Anterior cingulate cortex (tissue), 58 donors: ENCODE measurements at regions not wholly inside any gene's neighbourhood (a gene's known extent, or its start where the extent isn't known, plus 50 kb on each side); places are given as distances from the start of the nearest gene placed in this dataset.

Experiments used
- DNase-seq, 58 donors: peaks; one replicate each; lab custom pipeline; 2025; lab: John Stamatoyannopoulos, UW

DNA sequence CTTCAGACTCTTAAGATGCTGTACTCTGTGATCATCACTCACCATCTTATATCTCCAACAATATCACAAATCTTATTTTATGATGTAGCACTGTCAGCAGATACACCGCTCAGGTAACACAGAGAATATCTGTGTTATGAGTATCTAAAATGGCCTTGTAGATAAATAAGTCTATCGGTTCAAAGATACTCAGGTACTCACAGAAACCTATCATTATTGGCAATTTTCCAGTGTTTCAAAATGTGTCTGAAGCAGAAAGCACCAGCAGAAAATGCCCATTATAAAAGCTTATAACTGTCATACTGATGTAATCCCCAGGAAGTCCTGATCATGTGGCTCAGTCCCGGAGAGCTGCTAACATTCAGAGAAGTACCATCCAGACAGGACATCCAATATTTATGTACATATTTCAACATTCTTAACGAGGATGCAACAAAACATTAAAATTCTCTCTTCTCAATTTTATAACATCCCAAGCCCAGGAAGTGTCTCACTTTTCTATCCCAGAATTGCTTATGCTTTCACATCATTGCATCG, 190.7 kb upstream of the LMNTD1 start:
- no peak for DNase-seq

DNA sequence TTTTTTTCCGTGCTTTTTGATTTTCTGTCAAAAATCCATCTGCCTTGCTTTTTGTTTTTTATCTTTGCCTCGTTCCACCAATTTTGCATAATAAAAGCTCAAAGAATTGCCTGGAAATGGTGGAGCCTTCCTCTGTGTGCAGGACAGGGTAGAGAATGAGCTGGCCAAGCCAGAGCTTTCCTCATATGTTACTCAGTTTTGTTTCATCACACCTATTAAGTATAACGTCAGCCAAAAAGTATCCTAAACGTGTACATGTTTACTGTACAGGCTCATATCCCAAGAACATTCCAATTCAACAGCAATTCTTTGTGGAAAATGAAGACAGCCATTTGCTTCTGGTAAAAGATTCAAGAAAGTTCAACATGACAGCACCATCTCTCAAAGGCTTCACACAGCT, 191.2 kb upstream of the LMNTD1 start:
- DNase-seq = no peak

DNA sequence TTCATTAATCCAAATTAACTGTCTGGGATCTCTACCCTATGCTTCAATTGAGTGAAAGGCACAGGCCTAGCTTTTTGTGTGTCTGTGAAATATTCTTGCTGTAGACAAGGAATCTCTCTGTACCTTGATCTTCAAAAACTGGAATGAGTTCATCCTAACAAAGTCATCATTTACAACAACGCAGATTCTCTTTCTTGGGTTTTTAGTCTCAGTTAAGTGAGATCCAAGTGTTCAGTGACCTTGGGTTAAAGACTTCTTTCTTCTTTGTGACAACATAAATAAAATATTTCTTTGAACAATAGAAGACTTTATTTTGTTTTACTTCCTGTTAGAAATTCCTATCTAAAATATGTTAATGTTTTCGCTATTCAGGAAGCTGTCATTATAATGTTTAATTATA, 192.2 kb upstream of the LMNTD1 start:
- no peak for DNase-seq

DNA sequence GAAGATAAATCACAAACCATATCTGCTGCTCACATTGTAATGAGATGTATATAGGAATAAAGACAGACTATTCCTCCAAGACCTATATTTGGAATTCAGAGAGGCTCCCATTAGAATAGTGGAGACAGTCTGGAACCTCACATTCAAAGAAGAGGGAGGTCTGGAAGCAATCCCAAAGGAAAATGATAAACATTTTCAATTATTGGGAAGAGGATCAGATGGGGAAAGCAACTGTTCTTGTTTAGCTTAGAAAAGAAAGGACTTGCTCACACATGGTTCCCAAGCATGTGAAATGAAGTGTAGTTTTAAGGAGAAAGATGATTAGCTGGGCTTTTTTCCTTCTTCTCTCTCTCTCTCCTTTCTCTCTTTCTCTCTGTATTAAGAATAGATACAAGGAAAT, 193.0 kb upstream of the LMNTD1 start:
- no peak for DNase-seq

DNA sequence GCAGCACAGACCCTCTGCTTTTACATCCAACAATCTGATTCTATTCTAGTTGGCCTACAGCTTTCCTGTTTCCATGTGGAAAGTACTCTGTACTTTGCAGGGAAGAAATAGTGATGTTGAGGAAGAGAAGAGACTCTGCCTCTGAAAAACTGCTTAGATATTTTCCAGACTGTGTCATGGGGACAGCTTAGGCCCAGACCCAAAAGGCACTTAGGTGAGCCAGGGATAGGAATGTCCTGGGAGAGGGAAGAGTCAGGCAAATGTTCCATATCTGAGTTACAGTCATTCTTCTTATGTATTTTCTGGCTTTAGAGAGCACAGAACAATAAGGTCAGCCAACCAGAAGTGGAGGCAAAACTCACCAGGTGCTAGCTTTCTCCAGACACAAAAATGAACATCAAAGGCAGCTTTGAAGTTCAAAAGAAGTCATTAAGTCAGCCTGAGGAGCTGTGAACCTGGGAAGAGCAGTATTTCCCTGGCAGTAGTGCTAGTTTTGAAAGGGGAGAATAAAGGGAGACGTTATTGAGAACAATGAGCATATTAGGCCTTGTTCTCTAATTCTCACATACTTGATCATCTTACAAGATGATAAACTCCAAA, 199.7 kb upstream of the LMNTD1 start:
- no peak for DNase-seq

DNA sequence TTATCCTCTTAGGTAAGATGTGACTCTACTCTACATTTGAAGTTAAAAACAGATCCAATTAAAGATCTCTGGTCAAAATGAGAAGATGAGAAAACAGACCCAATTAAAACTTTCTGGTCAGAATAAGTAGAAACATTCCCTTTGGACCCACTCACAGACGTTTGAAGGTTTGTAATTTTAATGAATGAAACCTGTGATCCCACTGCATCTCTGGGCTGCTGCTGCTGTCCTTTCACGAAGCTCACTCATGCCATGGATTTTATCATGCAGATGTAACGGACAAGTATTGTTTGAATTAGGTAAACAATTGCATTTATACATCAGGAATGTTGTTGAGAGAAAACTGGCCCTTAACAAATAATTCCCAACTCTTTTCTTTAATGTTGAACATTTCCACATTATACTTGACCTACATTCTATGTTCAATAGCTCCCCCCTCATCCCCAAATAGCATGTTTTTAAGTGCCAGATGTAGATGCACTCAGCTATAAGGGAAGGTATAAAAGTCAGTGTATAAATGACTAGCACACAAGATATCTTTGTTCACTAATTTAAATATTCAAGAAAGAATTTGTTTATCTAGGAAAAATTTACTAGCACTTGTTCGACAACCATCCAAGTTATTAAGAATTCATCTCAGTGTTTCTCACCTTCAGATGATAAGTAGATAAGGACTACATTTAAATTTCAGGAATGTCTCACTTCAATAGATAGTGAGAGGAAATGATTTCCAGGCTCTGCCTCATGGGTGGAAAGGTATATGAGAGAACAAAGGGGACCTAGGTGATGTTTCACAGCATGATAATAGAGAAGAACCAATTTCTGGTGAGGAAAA, 202.3 kb upstream of the LMNTD1 start:
- no peak for DNase-seq

DNA sequence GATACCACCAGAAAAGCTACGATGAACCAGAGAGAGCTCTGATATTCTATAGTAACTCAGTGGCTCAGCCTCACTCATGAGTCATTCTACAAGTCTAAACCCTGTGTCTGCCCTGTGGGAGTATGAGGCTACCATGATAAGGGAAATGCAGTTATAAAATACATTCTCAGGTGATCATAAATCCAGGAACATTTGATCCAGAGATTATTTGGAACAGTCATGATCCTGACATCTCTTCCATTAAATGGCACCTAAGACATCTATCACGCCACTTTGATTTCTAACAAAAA, 202.6 kb upstream of the RASSF8 start:
- DNase-seq = no peak

DNA sequence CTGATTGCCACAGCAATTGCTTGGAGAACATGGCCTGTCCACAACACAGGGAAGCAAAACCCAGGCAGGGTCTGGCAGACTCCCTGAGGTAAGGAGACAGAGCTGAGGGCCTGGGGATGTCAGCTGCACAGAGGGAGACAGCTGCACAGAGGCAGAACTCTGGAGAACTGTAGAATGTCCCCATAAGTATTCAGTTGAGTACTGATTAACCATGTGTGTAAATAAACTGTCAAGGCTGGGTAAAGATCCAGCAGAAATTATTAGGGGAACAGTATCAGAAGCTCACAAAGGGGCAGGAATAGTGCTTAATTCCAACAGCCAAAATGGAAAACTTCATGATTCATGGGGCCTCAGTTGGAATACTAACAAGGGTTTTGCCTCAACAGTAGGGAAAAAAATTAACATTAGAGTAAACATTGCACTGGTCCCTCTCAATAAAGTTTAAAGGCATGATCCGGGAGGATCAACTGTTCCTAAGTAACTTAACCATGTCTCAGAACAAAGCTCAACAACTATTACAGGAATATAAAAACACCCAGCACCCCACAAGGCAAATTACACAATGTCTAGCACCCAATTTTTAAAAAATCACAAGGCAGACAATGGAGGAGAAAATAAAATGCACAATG, 201.3 kb upstream of the RASSF8 start:
- no peak for DNase-seq

DNA sequence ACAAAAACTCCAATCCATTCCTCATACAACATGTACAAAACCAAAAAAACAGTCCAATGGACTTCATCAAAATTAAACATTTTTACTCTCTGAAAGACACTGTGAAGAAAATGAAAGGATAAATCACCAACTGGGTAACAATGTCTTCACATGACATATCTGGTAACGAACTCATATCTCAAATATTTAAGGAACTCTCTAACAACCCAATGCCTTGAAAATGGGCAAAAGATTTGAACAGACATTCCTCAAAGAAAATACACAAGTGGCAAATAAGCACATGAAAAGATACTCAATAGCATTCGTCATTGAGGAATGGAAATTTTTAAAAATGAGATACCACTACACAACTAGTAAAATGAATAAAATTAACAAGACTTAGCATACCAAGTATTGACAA, 198.7 kb upstream of the RASSF8 start:
- no peak for DNase-seq

DNA sequence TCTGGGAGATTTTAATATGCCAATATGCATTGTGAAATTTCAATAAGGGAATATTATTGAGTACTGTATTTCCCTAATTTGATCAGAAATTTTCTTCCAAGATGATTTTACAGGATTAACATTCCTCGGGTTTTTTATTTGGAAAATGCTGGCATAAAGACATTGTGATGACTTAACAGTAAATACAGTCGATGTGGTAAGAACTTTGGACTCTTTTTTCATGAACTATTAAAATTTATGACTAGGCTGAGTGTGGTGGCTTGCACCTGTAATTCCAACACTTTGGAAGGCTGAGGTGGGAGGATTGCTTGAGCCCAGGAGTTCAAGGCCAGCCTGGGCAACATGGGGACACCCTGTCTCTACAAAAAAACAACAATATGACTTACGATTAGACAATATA, 197.1 kb upstream of the RASSF8 start:
- no peak for DNase-seq

DNA sequence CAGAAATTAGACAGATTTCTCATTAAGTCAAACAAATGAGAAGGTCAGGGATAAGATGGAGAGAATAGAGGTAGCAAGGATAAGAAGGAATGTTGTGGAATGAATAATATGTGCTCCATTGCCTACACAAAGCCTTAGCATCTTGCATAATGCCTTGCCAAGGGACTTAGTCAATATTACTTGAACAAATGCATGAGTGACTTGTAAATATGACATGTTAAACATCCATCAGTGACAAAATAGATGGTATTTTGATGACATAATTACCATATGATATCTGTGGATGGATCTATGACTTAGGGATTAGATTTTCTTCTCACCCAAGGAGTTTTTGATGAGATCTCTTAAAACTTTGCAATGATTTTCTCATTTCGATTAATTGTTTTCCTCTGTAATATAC, 194.1 kb upstream of the RASSF8 start:
- DNase-seq = no peak

DNA sequence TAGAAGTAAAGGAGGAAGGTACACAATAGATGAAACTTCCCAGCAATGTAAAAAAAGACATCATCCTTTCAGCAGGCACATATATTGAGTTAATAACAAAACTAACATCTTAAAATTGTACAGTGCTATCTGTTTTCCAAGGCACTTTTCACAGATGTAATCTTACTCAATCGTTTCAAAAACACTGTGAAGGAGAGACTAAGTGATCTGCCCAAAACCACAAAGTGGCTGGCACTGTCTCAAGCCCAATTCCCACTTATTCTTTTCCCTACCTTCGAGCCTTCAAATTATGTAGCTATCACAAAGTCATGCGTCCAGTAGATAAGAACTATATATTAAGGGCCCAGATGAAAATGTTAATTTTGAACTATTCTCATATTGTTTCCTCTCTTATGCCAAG, 193.6 kb upstream of the RASSF8 start:
- no peak for DNase-seq

DNA sequence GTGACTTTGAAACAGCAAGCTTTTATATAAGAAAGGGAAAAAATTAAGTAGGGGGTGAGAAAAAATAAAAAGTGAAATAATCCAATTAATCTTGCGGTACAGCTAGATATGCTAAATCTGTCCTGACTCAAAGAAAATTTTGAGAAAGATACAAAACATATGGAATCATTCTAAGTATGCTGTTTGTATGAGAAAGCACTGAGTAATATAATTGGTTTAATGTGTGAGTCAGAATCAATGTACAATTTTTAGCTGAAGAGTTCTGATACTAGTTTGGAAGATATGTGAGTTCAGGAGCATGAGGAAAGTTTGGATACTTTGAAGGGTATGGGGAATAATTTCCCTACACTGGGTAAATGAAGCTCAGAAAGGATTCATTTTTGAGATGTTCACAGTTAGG, 190.9 kb upstream of the RASSF8 start:
- no peak for DNase-seq

DNA sequence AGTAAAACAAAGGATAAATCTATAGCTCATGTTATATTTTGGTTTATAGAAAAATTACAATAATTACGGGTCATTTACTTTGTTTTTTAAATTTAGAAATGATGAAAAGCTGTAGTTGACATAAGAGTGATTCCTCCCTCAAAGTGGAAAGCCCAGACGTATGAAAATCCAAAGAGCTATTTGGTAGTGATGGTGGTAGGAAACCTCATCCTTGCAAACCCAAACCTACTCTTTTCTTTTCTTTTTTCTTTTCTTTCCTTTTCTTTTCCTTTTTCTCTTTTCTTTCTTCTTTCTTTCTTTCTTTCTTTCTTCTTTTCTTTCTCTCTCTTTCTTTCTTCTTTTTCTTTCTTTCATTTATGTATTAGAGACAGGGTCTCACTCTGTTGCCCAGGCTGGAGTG, 190.3 kb upstream of the RASSF8 start:
- DNase-seq = no peak

DNA sequence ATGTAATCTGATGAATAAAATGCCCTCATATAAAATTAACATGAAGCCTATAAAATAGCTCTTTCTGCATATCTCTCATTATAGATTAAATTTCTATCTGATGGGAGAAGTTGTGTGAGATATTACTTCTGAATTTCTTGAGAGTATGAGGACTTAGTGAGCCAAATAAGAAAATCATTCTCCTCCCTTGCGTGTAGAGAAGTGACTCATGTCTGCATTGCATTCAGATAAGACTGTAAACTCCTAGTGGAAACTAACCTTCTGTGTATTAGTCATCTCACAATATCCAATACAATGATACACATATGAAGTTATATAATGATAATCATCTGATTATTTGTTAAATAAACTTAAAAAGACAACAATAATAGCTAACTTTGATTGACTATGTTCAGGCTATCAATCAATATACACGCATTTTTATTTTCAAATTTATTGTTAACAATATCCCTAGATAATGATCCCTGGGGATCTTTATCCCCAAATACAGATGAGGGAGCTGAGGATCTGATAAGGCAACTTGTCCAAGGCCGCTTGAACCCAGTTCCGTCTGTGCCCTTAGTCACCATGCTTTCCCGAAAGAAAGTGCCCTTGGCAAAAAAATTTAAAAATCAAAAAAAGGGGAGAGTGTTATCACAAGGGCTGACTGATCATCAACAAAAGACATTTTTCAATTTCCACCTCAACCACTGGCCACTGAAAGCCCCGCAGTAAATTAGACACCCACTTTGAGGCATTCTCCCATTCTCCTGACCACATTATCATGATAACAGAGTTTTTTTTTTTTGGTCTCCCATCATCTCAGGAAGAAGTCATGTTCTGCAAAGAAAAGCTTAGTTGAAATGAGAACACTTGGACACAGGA, 189.2 kb upstream of the RASSF8 start:
- no peak for DNase-seq

DNA sequence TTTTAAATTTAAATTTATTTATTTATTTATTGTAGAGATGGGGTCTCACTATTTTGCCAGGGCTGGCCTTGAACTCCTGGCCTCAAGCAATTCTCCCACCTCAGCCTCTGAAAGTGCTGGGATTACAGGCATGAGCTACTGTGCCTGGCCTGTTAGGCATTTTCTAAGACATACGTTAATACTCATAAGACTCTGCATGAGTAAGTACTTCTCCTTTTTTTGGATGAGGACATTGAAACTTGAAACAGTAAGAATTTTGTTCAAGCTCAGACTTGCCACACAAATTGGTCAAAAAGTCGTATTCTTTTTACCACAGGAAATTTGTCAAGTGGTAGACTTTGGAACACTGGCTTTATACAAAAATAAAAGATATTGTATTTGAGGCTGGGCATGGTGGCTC, 187.4 kb upstream of the RASSF8 start:
- no peak for DNase-seq

DNA sequence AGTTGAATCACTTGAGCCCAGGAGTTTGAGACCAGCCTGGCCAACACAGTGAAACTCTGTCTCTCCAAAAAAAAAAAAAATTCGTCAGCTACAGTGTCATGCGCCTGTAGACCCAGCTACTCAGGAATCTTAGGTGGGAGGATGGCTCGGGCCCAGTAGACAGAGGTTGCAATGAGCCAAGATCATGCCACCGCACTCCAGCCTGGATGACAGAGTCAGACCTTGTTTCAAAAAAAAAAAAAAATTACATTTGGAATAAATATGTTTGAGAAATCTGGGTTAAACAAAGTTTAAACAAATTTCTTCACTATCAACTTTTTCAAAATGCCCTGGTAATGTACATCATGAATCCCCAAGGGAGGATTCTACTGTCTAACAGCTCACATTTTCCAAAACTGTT, 187.0 kb upstream of the RASSF8 start:
- no peak for DNase-seq

DNA sequence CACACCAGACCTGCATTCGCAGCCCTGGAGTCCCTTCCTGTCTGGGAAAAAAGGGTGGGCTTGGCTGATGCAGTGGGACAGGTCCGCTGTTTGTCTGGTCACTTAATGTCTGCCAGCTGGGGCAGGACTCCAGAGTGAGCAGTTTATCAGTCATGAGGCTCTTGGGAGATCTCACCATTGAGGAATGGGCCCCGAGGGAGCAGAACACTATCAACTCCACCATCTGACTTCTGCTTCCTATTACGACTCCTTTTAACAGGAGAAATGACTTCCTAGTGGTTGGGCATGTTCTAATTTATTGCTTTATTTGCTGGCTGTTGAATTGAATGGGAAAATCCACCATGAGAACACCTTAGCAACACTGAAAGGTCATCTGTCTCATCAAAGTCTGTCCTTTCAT, 182.5 kb upstream of the RASSF8 start:
- DNase-seq = no peak

DNA sequence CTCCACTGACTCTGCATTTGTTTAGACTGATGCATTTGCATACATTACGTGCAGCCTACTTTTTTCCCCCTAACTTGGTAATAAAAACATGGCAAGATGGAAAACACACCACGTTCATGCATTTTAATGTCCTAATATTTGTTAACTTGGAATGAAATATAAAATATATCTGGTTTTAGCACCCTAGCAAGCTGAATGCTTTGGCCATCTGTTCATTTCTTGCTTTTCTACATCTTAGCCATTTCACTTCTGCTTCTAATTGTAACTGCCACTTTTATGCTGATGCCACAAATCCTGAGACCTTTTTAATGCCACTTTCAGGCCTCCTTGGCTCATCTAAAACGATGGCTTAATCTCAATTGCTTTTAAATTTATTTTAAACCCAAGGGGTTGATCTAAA, 177.7 kb upstream of the RASSF8 start:
- no peak for DNase-seq

DNA sequence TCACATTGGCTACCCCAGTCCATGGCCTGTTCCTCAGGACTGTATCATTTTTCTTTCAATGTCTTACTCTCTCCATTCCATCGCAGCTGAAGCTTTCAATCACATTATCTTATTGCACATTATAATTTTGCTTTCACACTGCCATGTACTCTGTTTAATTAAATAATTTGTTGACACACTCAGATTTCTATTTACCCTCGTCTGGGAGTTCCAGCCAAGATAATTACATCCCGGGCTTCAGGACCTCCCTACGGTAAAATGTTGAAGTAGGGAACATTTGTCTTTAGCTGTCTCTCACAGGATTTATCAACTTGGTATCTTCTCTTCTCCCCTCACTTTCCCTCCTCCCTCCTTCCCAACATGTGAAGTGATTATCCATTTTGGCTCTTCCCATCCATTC, 177.2 kb upstream of the RASSF8 start:
- DNase-seq = no peak

DNA sequence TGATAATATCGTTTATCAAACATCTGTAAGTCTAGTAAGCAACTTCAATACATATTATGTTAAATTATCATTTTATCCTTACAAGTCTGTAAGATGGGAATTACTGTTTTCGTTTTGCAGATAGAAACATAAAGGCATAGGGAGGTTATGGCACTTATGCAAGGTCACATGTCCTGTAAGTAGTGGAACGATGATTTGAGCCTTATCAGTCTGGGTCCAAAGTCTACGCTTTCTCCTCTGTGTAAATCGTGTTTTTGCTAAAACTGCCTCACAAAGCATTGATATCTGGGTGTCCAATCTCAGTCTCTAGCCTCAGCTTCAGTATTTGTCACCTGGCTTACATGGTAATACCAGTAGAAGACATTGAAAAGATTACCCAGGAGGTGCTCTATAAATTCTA, 174.9 kb upstream of the RASSF8 start:
- DNase-seq = no peak
